CD8-positive, alpha-beta memory T cell (primary cell): ENCODE measurements at regions not wholly inside any gene's neighbourhood (a gene's known extent, or its start where the extent isn't known, plus 50 kb on each side); places are given as distances from the start of the nearest gene placed in this dataset.
A peak's percentile ranks its signal among the peaks of the same experiment; 100 is the strongest.
"Not testable (repeated sequence)": the region's sequence is repeated elsewhere in the genome, so short reads cannot be mapped to it uniquely, and the experiment has no call there.

Source experiments
- CTCF ChIA-PET: fragments of 350-600 bp; sonication (Branson Sonifier 250); formaldehyde crosslinking; loops from one replicate; lab custom pipeline; 2021; ENCODE audit warnings: antibody characterized with exemption; lab: Charles Lee
- POLR2A ChIA-PET: fragments of 350-600 bp; sonication (Branson Sonifier 250); formaldehyde crosslinking; loops from one replicate; lab custom pipeline; 2021; ENCODE audit warnings: antibody characterized with exemption; lab: Charles Lee
- DNase-seq, 5 donors: peaks; one replicate each; pipeline versions ENCODE4 v3.0.0 to v3.0.0-alpha.2; 2020 to 2022; ENCODE audit warnings: mixed read lengths in 1 of 5
- H3K27ac ChIP-seq: one replicate; pipeline ENCODE4 v1.7.0; 2013; ENCODE audit warnings: low read depth, mild to moderate bottlenecking, low read length, moderate library complexity
- H3K27me3 ChIP-seq: 2 replicates; pipeline ENCODE4 v1.7.0; 2013; ENCODE audit warnings: low read length, mild to moderate bottlenecking; ENCODE audit not compliant: insufficient read depth, poor library complexity, severe bottlenecking
- H3K36me3 ChIP-seq: 2 replicates; pipeline ENCODE4 v1.7.0; 2013; ENCODE audit warnings: mild to moderate bottlenecking, low read length, moderate library complexity; ENCODE audit not compliant: insufficient read depth
- H3K4me1 ChIP-seq: 2 replicates; pipeline ENCODE4 v1.7.0; 2013; ENCODE audit warnings: mild to moderate bottlenecking, low read length, moderate library complexity; ENCODE audit not compliant: insufficient read depth
- H3K4me3 ChIP-seq: 2 replicates; pipeline ENCODE4 v1.7.0; 2013; ENCODE audit warnings: mild to moderate bottlenecking, low read length
- H3K9me3 ChIP-seq: 2 replicates; pipeline ENCODE4 v1.7.0; 2013; ENCODE audit warnings: mild to moderate bottlenecking, low read length
- H3K27ac Mint-ChIP-seq, 8 donors: one replicate each; pipeline ENCODE4 v1.8.0; 2020 to 2021; ENCODE audit warnings: mixed read lengths in 8 of 8, mild to moderate bottlenecking in 6 of 8, inconsistent platforms in 3 of 8, moderate library complexity in 3 of 8
- H3K27me3 Mint-ChIP-seq, 2 donors: one replicate each; pipeline ENCODE4 v1.8.0; 2020 to 2021; ENCODE audit warnings: mixed read lengths in 2 of 2, mild to moderate bottlenecking in 1 of 2, moderate library complexity in 1 of 2
- H3K36me3 Mint-ChIP-seq, 3 donors: one replicate each; pipeline ENCODE4 v1.8.0; 2020 to 2021; ENCODE audit warnings: mixed read lengths in 3 of 3, inconsistent platforms in 1 of 3, mild to moderate bottlenecking in 1 of 3
- H3K4me1 Mint-ChIP-seq, 3 donors: one replicate each; pipeline ENCODE4 v1.8.0; 2020 to 2021; ENCODE audit warnings: mixed read lengths in 3 of 3, inconsistent platforms in 1 of 3, mild to moderate bottlenecking in 1 of 3
- H3K4me3 Mint-ChIP-seq, 7 donors: one replicate each; pipeline ENCODE4 v1.8.0; 2020 to 2021; ENCODE audit warnings: mixed read lengths in 7 of 7, mild to moderate bottlenecking in 6 of 7, moderate library complexity in 4 of 7, inconsistent platforms in 2 of 7
- H3K9me3 Mint-ChIP-seq, 5 donors: one replicate each; pipeline ENCODE4 v1.8.0; 2020 to 2022; ENCODE audit warnings: mixed read lengths in 5 of 5, mild to moderate bottlenecking in 3 of 5, moderate library complexity in 2 of 5, inconsistent platforms in 1 of 5

GRCh38 chr2:236389284-236390216, 125.3 kb upstream of the ASB18 start:
- H3K27ac Mint-ChIP-seq, POLR2A ChIA-PET, H3K27ac ChIP-seq, H3K9me3 ChIP-seq, H3K36me3 ChIP-seq, DNase-seq, H3K36me3 Mint-ChIP-seq, H3K27me3 ChIP-seq, H3K4me1 ChIP-seq, H3K4me3 ChIP-seq, H3K9me3 Mint-ChIP-seq, CTCF ChIA-PET, H3K4me1 Mint-ChIP-seq, H3K4me3 Mint-ChIP-seq: not testable (repeated sequence)
- peaks cover 4 to 18% of the 10 kb centered on the region in 2 donors for H3K27me3 Mint-ChIP-seq

- Mint-ChIP-seq H3K27ac (no peak overlapping the region), H3K9me3 (peaks cover 0 to 3% (median 0%) of the 10 kb centered on the region in 5 donors), H3K36me3 (peaks cover 0 to 4% (median 0%) of the 10 kb centered on the region in 3 donors), H3K4me1 (no peaks in the 10 kb centered on the region), H3K4me3 (no peak overlapping the region), H3K27me3 (peaks cover 4 to 18% of the 10 kb centered on the region in 2 donors)
- Histone ChIP-seq H3K27me3 (no peaks in the 10 kb centered on the region), H3K9me3 (no peaks in the 10 kb centered on the region), H3K36me3 (no peaks in the 10 kb centered on the region), H3K4me3 (no peak overlapping the region), H3K27ac (no peak overlapping the region), H3K4me1 (no peaks in the 10 kb centered on the region)
- CTCF ChIA-PET = no interaction called here
- POLR2A ChIA-PET = no interaction called here
- DNase-seq = no peak
These were observed 128.9 kb upstream of the ASB18 start for GRCh38 chr2:236393101-236393500.

GRCh38 chr2:236393581-236393980, 129.4 kb upstream of the ASB18 start:
- peaks cover 0 to 3% (median 0%) of the 10 kb centered on the region in 5 donors for H3K9me3 Mint-ChIP-seq
- H3K4me3 Mint-ChIP-seq = no peak overlapping the region
- no peak overlapping the region for H3K27ac Mint-ChIP-seq
- Histone ChIP-seq H3K36me3 (no peaks in the 10 kb centered on the region), H3K27me3 (no peaks in the 10 kb centered on the region), H3K27ac (no peak overlapping the region), H3K4me1 (no peaks in the 10 kb centered on the region), H3K9me3 (no peaks in the 10 kb centered on the region), H3K4me3 (no peak overlapping the region)
- no peak for DNase-seq
- POLR2A ChIA-PET = no interaction called here
- H3K27me3 Mint-ChIP-seq = peaks cover 4 to 18% of the 10 kb centered on the region in 2 donors
- H3K4me1 Mint-ChIP-seq = no peaks in the 10 kb centered on the region
- CTCF ChIA-PET = no interaction called here
- H3K36me3 Mint-ChIP-seq = peaks cover 0 to 4% (median 0%) of the 10 kb centered on the region in 3 donors

GRCh38 chr2:236394571-236394970, 130.4 kb upstream of the ASB18 start:
- Mint-ChIP-seq H3K36me3 (peaks cover 0 to 4% (median 0%) of the 10 kb centered on the region in 3 donors), H3K27me3 (peaks cover under 1 to 16% of the 10 kb centered on the region in 2 donors), H3K27ac (no peak overlapping the region), H3K9me3 (peaks cover 0 to 3% (median 0%) of the 10 kb centered on the region in 5 donors), H3K4me1 (no peaks in the 10 kb centered on the region), H3K4me3 (no peak overlapping the region)
- Histone ChIP-seq H3K27me3 (no peaks in the 10 kb centered on the region), H3K9me3 (no peaks in the 10 kb centered on the region), H3K4me3 (no peak overlapping the region), H3K4me1 (no peaks in the 10 kb centered on the region), H3K36me3 (no peaks in the 10 kb centered on the region), H3K27ac (no peak overlapping the region)
- ChIA-PET CTCF (no interaction called here), POLR2A (no interaction called here)
- DNase-seq = no peak

- Mint-ChIP-seq H3K4me1 (no peaks in the 10 kb centered on the region), H3K27me3 (peaks cover 0 to 11% of the 10 kb centered on the region in 2 donors), H3K27ac (no peak overlapping the region), H3K36me3 (peaks cover 0 to 4% (median 0%) of the 10 kb centered on the region in 3 donors), H3K4me3 (no peak overlapping the region), H3K9me3 (peaks cover 0 to 3% (median 0%) of the 10 kb centered on the region in 5 donors)
- Histone ChIP-seq H3K27ac (no peak overlapping the region), H3K36me3 (no peaks in the 10 kb centered on the region), H3K4me3 (no peak overlapping the region), H3K27me3 (no peaks in the 10 kb centered on the region), H3K9me3 (no peaks in the 10 kb centered on the region), H3K4me1 (no peaks in the 10 kb centered on the region)
- POLR2A ChIA-PET = no interaction called here
- DNase-seq = no peak
- CTCF ChIA-PET = no interaction called here
These were observed 130.9 kb upstream of the ASB18 start for GRCh38 chr2:236395067-236395466.

GRCh38 chr2:236396818-236397350, 132.7 kb upstream of the ASB18 start:
- Mint-ChIP-seq H3K27me3 (peaks cover 0 to 12% of the 10 kb centered on the region in 2 donors), H3K27ac (no peak overlapping the region), H3K4me1 (no peaks in the 10 kb centered on the region), H3K9me3 (peaks cover 0 to 1% (median 0%) of the 10 kb centered on the region in 5 donors), H3K4me3 (no peak overlapping the region), H3K36me3 (peaks cover 0 to 4% (median 0%) of the 10 kb centered on the region in 3 donors)
- Histone ChIP-seq H3K27ac (no peak overlapping the region), H3K4me3 (no peak overlapping the region), H3K9me3 (no peaks in the 10 kb centered on the region), H3K27me3 (no peaks in the 10 kb centered on the region), H3K36me3 (no peaks in the 10 kb centered on the region), H3K4me1 (no peaks in the 10 kb centered on the region)
- POLR2A ChIA-PET = no interaction called here
- CTCF ChIA-PET = no interaction called here
- no peak for DNase-seq

GRCh38 chr2:236397681-236398080, 133.5 kb upstream of the ASB18 start:
- no peak overlapping the region for H3K27ac ChIP-seq
- Mint-ChIP-seq H3K27ac (peak overlapping the region in 1 of 8 donors; percentile 3), H3K4me3 (no peak overlapping the region), H3K27me3 (peaks cover 0 to 11% of the 10 kb centered on the region in 2 donors), H3K9me3 (no peaks in the 10 kb centered on the region), H3K36me3 (peaks cover 0 to 4% (median 0%) of the 10 kb centered on the region in 3 donors), H3K4me1 (no peaks in the 10 kb centered on the region)
- ChIA-PET POLR2A (no interaction called here), CTCF (no interaction called here)
- H3K36me3 ChIP-seq = no peaks in the 10 kb centered on the region
- H3K9me3 ChIP-seq = no peaks in the 10 kb centered on the region
- H3K4me1 ChIP-seq = no peaks in the 10 kb centered on the region
- H3K27me3 ChIP-seq = no peaks in the 10 kb centered on the region
- no peak overlapping the region for H3K4me3 ChIP-seq
- DNase-seq = no peak

- H3K27me3 ChIP-seq = no peaks in the 10 kb centered on the region
- Mint-ChIP-seq H3K36me3 (peaks cover 0 to 4% (median 0%) of the 10 kb centered on the region in 3 donors), H3K27ac (no peak overlapping the region), H3K4me1 (no peaks in the 10 kb centered on the region), H3K9me3 (no peaks in the 10 kb centered on the region), H3K27me3 (peaks cover 2 to 18% of the 10 kb centered on the region in 2 donors), H3K4me3 (no peak overlapping the region)
- H3K36me3 ChIP-seq = no peaks in the 10 kb centered on the region
- CTCF ChIA-PET = no interaction called here
- no peak overlapping the region for H3K4me3 ChIP-seq
- no peaks in the 10 kb centered on the region for H3K4me1 ChIP-seq
- POLR2A ChIA-PET = no interaction called here
- no peak overlapping the region for H3K27ac ChIP-seq
- DNase-seq = no peak
- H3K9me3 ChIP-seq = no peaks in the 10 kb centered on the region
These were observed 135.2 kb upstream of the ASB18 start for GRCh38 chr2:236399409-236399808.
